Parathyroid adenoma (tissue), 2 donors: ENCODE measurements at regions not wholly inside any gene's neighbourhood (a gene's known extent, or its start where the extent isn't known, plus 50 kb on each side); places are given as distances from the start of the nearest gene placed in this dataset.

ENCODE experiments used
- H2AFZ ChIP-seq: fragments of 300-600 bp; sonication (generic); one replicate; pipeline ENCODE4 v1.7.0; 2017; ENCODE audit warnings: antibody characterized with exemption, mild to moderate bottlenecking
- H3K27ac ChIP-seq: fragments of 300-600 bp; sonication (generic); one replicate; pipeline ENCODE4 v1.7.0; 2017
- H3K27me3 ChIP-seq: fragments of 300-600 bp; sonication (generic); one replicate; pipeline ENCODE4 v1.7.0; 2017; ENCODE audit warnings: low read length; ENCODE audit not compliant: control insufficient read depth, insufficient read depth
- H3K36me3 ChIP-seq: fragments of 300-600 bp; sonication (generic); one replicate; pipeline ENCODE4 v1.7.0; 2017; ENCODE audit warnings: low read length; ENCODE audit not compliant: control insufficient read depth, insufficient read depth
- H3K4me1 ChIP-seq: fragments of 300-600 bp; sonication (generic); one replicate; pipeline ENCODE4 v1.7.0; 2017; ENCODE audit warnings: control low read depth
- H3K4me2 ChIP-seq: fragments of 300-600 bp; sonication (generic); one replicate; pipeline ENCODE4 v1.7.0; 2017; ENCODE audit warnings: low read length
- H3K4me3 ChIP-seq: fragments of 300-600 bp; sonication (generic); one replicate; pipeline ENCODE4 v1.7.0; 2017; ENCODE audit warnings: low read depth, low read length
- H3K79me2 ChIP-seq: fragments of 300-600 bp; sonication (generic); one replicate; pipeline ENCODE4 v1.7.0; 2017; ENCODE audit warnings: control low read depth
- H3K9ac ChIP-seq: fragments of 300-600 bp; sonication (generic); one replicate; pipeline ENCODE4 v1.7.0; 2017; ENCODE audit warnings: mild to moderate bottlenecking
- H3K9me3 ChIP-seq: fragments of 300-600 bp; sonication (generic); one replicate; pipeline ENCODE4 v1.7.0; 2017; ENCODE audit warnings: low read length; ENCODE audit not compliant: control insufficient read depth
- TF ChIP-seq, protein P1 (sequence below): fragments of 300-600 bp; sonication (generic); IDR thresholded peaks from one replicate; pipeline ENCODE4 v1.7.0; 2017; ENCODE audit warnings: antibody characterized with exemption, mild to moderate bottlenecking
- donor health status: primary hyperparathyroidism.

DNA sequence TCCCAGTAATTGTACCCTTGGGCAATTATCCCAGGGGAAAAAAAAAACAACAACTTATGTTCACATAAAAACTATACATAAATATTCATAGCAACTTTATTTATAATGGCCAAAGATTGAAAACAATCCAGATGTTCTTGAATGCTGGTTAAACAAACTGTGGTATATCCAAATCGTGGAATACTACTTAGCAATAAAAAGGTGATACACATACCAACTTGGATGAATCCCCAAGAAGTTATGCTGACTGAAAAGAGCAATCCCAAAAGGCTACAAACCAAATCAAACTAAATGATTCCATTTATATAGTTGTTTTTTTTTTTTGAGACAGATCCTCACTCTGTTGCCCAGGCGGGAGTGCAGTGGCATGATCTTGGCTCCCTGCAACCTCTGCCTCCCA lies 129.7 kb downstream of the QRSL1 start:
- Histone ChIP-seq H3K9ac (no peak overlapping the region), H3K27ac (no peak overlapping the region), H3K4me3 (no peak overlapping the region), H3K4me2 (no peak overlapping the region), H2AFZ (no peak overlapping the region), H3K4me1 (no peaks in the 10 kb centered on the region), H3K9me3 (no peaks in the 10 kb centered on the region), H3K27me3 (no peaks in the 10 kb centered on the region), H3K79me2 (no peaks in the 10 kb centered on the region), H3K36me3 (no peaks in the 10 kb centered on the region)
- TF ChIP-seq, protein P1, sequence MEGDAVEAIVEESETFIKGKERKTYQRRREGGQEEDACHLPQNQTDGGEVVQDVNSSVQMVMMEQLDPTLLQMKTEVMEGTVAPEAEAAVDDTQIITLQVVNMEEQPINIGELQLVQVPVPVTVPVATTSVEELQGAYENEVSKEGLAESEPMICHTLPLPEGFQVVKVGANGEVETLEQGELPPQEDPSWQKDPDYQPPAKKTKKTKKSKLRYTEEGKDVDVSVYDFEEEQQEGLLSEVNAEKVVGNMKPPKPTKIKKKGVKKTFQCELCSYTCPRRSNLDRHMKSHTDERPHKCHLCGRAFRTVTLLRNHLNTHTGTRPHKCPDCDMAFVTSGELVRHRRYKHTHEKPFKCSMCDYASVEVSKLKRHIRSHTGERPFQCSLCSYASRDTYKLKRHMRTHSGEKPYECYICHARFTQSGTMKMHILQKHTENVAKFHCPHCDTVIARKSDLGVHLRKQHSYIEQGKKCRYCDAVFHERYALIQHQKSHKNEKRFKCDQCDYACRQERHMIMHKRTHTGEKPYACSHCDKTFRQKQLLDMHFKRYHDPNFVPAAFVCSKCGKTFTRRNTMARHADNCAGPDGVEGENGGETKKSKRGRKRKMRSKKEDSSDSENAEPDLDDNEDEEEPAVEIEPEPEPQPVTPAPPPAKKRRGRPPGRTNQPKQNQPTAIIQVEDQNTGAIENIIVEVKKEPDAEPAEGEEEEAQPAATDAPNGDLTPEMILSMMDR, result no peak

DNA sequence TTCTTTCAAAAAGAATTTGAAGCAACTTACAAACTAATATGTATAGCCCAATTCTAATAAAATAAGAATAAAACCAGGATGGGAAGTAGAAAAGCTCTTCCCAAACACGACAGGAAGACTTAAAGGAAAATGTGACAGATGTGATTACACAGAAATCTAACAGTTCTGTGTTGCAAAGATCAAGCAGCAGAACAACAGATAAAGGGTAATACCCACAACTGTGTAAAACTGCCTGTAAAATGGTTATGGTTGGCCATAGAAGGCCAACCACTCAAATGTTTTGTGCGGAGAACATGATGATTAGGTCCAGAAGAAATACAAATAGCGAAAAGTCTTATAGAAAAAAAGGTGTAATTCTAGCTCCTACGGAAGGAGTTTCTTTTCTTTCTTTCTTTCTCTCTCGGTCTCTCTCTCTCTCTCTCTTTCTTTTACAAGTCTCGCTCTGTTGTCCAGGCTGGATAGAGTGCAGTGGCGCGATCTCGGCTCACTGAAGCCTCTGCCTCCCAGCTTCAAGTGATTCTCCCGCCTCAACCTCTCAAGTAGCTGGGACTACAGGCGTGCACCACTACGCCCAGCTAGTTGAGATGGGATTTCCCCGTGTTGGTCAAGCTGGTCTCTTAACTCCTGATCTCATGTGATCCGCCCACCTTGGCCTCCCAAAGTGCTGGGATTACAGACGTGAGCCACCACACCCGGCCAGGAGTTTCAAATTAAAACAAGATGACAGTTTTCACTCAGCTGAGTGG lies 128.5 kb downstream of the QRSL1 start:
- Histone ChIP-seq H3K27ac (no peak overlapping the region), H3K9me3 (no peaks in the 10 kb centered on the region), H3K4me1 (no peaks in the 10 kb centered on the region), H3K4me2 (no peak overlapping the region), H3K36me3 (no peaks in the 10 kb centered on the region), H3K4me3 (no peak overlapping the region), H2AFZ (no peak overlapping the region), H3K79me2 (no peaks in the 10 kb centered on the region), H3K27me3 (no peaks in the 10 kb centered on the region), H3K9ac (no peak overlapping the region)
- TF ChIP-seq, protein P1, result no peak

DNA sequence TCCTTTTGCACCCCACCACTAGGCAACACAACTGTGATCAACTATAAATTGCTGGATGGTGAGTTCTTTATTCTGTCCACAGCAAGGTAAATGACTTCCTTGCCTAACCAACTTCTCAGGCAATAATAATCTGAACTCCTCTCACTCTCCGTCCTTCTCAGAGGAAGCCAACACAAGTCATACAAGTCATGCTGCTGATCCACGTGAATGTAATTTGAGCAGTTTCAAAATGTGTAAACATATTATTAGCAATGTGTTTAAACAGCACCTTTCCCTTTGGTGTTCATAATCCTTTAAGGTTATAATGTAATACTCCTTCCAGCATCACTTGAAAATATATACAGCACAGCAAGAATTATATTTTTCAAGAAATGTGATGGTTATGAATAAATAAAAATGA lies 127.9 kb downstream of the QRSL1 start:
- no peaks in the 10 kb centered on the region for H3K36me3 ChIP-seq
- H2AFZ ChIP-seq, result no peak overlapping the region
- H3K4me3 ChIP-seq, result no peak overlapping the region
- no peaks in the 10 kb centered on the region for H3K79me2 ChIP-seq
- H3K27ac ChIP-seq, result no peak overlapping the region
- no peaks in the 10 kb centered on the region for H3K27me3 ChIP-seq
- TF ChIP-seq, protein P1, result no peak
- H3K9ac ChIP-seq, result no peak overlapping the region
- no peak overlapping the region for H3K4me2 ChIP-seq
- no peaks in the 10 kb centered on the region for H3K4me1 ChIP-seq
- no peaks in the 10 kb centered on the region for H3K9me3 ChIP-seq

DNA sequence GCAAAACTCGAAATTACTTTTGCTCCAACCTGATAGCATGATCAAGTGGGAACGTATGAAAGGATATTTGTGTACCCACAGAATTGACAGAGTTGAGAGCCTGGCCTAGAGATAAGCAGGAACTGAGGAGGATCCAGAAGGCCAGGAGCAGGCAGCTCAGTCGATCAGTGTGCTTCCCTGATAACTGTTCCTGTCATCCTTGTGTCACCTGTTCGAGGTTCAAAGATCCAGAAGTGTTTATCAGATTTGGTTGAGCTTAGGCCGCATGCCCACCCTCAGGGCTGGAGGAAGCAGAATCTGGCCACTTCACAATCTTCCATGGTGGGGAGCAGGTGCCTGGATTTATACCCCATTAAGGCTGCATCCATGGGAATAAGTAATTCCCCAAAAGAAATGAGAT lies 124.8 kb downstream of the QRSL1 start:
- H3K4me3 ChIP-seq, result no peak overlapping the region
- no peak overlapping the region for H2AFZ ChIP-seq
- no peak overlapping the region for H3K27ac ChIP-seq
- H3K9ac ChIP-seq, result no peak overlapping the region
- TF ChIP-seq, protein P1, result no peak
- H3K79me2 ChIP-seq, result no peaks in the 10 kb centered on the region
- no peaks in the 10 kb centered on the region for H3K4me1 ChIP-seq
- no peak overlapping the region for H3K4me2 ChIP-seq
- H3K9me3 ChIP-seq, result no peaks in the 10 kb centered on the region
- H3K27me3 ChIP-seq, result no peaks in the 10 kb centered on the region
- H3K36me3 ChIP-seq, result no peaks in the 10 kb centered on the region

DNA sequence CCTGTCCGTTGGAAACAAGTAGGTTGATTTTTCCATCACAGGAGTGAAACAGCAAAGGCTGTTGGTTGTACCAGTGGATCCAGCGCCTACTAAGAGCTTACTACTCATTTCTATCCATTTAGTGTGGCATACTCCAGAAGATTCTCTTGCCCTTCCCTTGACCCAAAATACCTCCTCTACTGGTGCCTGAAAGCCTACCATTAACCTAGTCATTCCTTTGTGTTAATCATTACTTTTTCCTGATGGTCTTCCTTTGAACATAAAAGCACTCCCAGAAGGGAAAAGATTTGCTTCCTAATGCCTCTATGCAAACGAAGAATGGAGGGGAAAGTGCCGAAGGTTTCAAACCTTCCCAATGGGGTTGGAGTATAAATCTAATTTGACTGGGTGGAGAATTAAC lies 123.3 kb downstream of the QRSL1 start:
- H2AFZ ChIP-seq, result no peak overlapping the region
- no peaks in the 10 kb centered on the region for H3K27me3 ChIP-seq
- H3K9me3 ChIP-seq, result no peaks in the 10 kb centered on the region
- H3K27ac ChIP-seq, result no peak overlapping the region
- H3K36me3 ChIP-seq, result no peaks in the 10 kb centered on the region
- H3K9ac ChIP-seq, result no peak overlapping the region
- H3K4me2 ChIP-seq, result no peak overlapping the region
- no peaks in the 10 kb centered on the region for H3K79me2 ChIP-seq
- no peaks in the 10 kb centered on the region for H3K4me1 ChIP-seq
- TF ChIP-seq, protein P1, result no peak
- no peak overlapping the region for H3K4me3 ChIP-seq
